Calu3 (cell line): ENCODE measurements at regions not wholly inside any gene's neighbourhood (a gene's known extent, or its start where the extent isn't known, plus 50 kb on each side); places are given as distances from the start of the nearest gene placed in this dataset.

Source experiments
- BruUV-seq: library from RNA; stranded (reverse); fragments of 400-500 nt; replicated peaks from 2 replicates; lab custom pipeline; 2021; lab: Mats Ljungman, UMichigan
- CTCF ChIA-PET: fragments of 300-600 bp; sonication (Branson Sonifier 250); formaldehyde crosslinking; loops from one replicate; lab custom pipeline; 2022; ENCODE audit warnings: antibody characterized with exemption; lab: Charles Lee
- DNase-seq: peaks from one replicate; pipeline ENCODE4 v3.0.0; 2022
- H3K27ac Mint-ChIP-seq: one replicate; pipeline ENCODE4 v1.8.0; 2022; ENCODE audit warnings: mixed read lengths; ENCODE audit not compliant: unreplicated experiment
- H3K27me3 Mint-ChIP-seq: one replicate; pipeline ENCODE4 v1.8.0; 2022; ENCODE audit warnings: mixed read lengths; ENCODE audit not compliant: unreplicated experiment
- H3K36me3 Mint-ChIP-seq: one replicate; pipeline ENCODE4 v1.8.0; 2022; ENCODE audit warnings: mild to moderate bottlenecking, moderate library complexity, mixed read lengths; ENCODE audit not compliant: insufficient read depth, unreplicated experiment
- H3K4me1 Mint-ChIP-seq: one replicate; pipeline ENCODE4 v1.8.0; 2022; ENCODE audit warnings: mild to moderate bottlenecking, low read depth, mixed read lengths; ENCODE audit not compliant: unreplicated experiment
- H3K4me3 Mint-ChIP-seq: one replicate; pipeline ENCODE4 v1.8.0; 2022; ENCODE audit warnings: mild to moderate bottlenecking, low read depth, moderate library complexity, mixed read lengths; ENCODE audit not compliant: unreplicated experiment
- H3K9me3 Mint-ChIP-seq: one replicate; pipeline ENCODE4 v1.8.0; 2022; ENCODE audit warnings: low read depth, mixed read lengths; ENCODE audit not compliant: unreplicated experiment
- intact Hi-C: fragments of 100-400 bp; cut with micrococcal nuclease; formaldehyde crosslinking; loops from one replicate; pipeline ENCODE4 v1.10.0; 2022; ENCODE audit not compliant: unreplicated experiment
- TF ChIP-seq, protein P1 (sequence below): fragments of 200-600 bp; IDR thresholded peaks from one replicate; pipeline ENCODE4 v1.8.0; 2022; ENCODE audit warnings: antibody characterized with exemption; ENCODE audit not compliant: unreplicated experiment

DNA sequence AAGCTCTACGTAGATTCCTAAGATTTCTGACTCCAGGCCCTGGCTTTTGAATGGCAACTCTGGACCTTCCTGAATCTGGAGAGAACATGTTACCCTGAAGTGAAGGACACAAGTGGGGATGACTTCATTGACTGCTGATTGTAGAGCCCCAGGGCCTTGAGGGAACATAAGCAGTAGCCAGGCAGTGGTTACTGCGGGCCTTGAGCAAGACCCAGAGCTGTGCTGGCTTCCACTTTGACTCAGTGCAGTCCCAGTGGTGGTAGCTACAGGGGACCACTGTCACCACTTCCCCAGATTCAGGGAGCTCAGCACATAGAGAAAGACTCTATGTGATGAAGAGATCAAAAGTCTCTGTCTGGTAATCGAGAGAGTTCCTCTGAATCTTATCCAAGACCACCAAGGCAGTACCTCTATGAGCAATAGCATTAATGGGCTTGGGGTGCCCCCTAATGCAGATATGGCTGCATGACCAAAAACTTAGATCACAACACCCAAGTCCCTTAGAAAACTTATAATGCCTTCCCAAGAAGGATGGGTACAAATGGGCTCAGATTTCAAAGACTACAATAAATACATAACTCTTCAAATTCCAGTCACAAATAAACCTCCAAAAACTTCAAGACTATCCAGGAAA, 1278.3 kb downstream of the AMY1C start:
- Mint-ChIP-seq H3K9me3 (peaks cover 11% of the 10 kb centered on the region), H3K4me3 (no peak overlapping the region), H3K36me3 (no peaks in the 10 kb centered on the region), H3K27ac (no peak overlapping the region), H3K4me1 (no peaks in the 10 kb centered on the region), H3K27me3 (no peaks in the 10 kb centered on the region)
- CTCF ChIA-PET = no interaction called here
- TF ChIP-seq, protein P1, sequence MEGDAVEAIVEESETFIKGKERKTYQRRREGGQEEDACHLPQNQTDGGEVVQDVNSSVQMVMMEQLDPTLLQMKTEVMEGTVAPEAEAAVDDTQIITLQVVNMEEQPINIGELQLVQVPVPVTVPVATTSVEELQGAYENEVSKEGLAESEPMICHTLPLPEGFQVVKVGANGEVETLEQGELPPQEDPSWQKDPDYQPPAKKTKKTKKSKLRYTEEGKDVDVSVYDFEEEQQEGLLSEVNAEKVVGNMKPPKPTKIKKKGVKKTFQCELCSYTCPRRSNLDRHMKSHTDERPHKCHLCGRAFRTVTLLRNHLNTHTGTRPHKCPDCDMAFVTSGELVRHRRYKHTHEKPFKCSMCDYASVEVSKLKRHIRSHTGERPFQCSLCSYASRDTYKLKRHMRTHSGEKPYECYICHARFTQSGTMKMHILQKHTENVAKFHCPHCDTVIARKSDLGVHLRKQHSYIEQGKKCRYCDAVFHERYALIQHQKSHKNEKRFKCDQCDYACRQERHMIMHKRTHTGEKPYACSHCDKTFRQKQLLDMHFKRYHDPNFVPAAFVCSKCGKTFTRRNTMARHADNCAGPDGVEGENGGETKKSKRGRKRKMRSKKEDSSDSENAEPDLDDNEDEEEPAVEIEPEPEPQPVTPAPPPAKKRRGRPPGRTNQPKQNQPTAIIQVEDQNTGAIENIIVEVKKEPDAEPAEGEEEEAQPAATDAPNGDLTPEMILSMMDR = no peak
- no peak for DNase-seq
- no TSS peak for BruUV-seq
- intact Hi-C loops = loop anchor here (10.0 kb wide), 2 partner anchors 243 to 383 kb away; no protein-coding TSS in a partner anchor

DNA sequence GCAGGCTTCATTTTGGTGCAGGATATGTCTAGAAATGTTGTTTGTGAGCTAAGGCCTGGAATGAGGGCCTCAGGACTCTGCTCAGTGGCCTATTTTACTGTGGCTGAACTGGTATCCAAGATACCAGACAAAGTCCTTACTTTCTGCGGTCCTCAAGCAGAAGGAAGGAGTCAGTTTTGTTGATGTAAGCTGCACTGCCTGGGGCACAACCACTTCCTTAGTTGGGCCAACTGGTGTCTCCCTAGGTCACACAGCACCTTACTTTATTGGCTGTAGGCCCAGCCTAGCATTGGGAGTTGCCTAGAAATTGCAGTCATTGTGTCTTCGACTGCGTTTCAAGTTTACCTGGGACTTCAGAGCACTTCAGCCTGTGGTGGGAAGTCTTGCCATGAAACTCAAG, 1322.7 kb downstream of the AMY1C start:
- H3K4me3 Mint-ChIP-seq = no peak overlapping the region
- H3K27me3 Mint-ChIP-seq = no peaks in the 10 kb centered on the region
- no peak overlapping the region for H3K27ac Mint-ChIP-seq
- CTCF ChIA-PET = interaction anchor here (0.6 kb wide), 1 partner anchor 23 kb away, joined by 3 read pairs; no protein-coding TSS in a partner anchor
- TF ChIP-seq, protein P1 = no peak
- no peaks in the 10 kb centered on the region for H3K36me3 Mint-ChIP-seq
- BruUV-seq = no TSS peak
- intact Hi-C loops = no loop called here
- no peak for DNase-seq
- no peaks in the 10 kb centered on the region for H3K4me1 Mint-ChIP-seq
- peaks cover 21% of the 10 kb centered on the region for H3K9me3 Mint-ChIP-seq

DNA sequence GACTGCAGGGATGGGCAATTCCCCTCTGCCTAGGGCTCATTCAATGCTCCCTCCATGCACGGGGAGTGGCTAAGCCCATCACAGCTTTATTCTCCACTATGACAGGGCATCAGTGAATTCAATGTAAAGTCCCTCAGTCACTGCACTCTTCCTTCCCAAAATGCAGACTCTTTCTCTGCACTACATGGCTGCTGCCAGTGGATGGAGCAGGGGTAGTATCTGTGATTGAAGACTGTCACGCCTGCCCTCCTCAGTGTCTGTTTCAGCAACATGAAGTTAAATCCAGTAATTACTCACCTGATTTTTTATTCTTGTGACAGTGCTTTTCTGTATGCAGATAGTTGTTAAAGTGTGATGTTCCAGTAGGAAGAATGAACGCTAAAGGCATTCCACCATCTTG, 1323.2 kb downstream of the AMY1C start:
- Mint-ChIP-seq H3K36me3 (no peaks in the 10 kb centered on the region), H3K27ac (no peak overlapping the region), H3K4me3 (no peak overlapping the region), H3K9me3 (peaks cover 21% of the 10 kb centered on the region), H3K27me3 (no peaks in the 10 kb centered on the region), H3K4me1 (no peaks in the 10 kb centered on the region)
- DNase-seq = no peak
- CTCF ChIA-PET = no interaction called here
- intact Hi-C loops = no loop called here
- no TSS peak for BruUV-seq
- TF ChIP-seq, protein P1 = no peak

GRCh38 chr1:105073660-105074059, 1324.0 kb downstream of the AMY1C start:
- no peaks in the 10 kb centered on the region for H3K4me1 Mint-ChIP-seq
- H3K9me3 Mint-ChIP-seq = peaks cover 19% of the 10 kb centered on the region
- BruUV-seq = no TSS peak
- no peak overlapping the region for H3K27ac Mint-ChIP-seq
- no peak for DNase-seq
- intact Hi-C loops = no loop called here
- TF ChIP-seq, protein P1 = no peak
- CTCF ChIA-PET = no interaction called here
- no peak overlapping the region for H3K4me3 Mint-ChIP-seq
- H3K27me3 Mint-ChIP-seq = no peaks in the 10 kb centered on the region
- H3K36me3 Mint-ChIP-seq = no peaks in the 10 kb centered on the region
